Left hindlimb (tissue), 1 donor: ENCODE measurements at regions not wholly inside any gene's neighbourhood (a gene's known extent, or its start where the extent isn't known, plus 50 kb on each side); places are given as distances from the start of the nearest gene placed in this dataset.

Source experiments
- DNase-seq: peaks from one replicate; pipeline ENCODE4 v3.0.0-alpha.2; 2018

- no peak for DNase-seq
These were observed 73.8 kb upstream of the SORCS1 start for GRCh38 chr10:107238275-107238674.

- no peak for DNase-seq
These were observed 67.5 kb upstream of the SORCS1 start for GRCh38 chr10:107232013-107232412.

GRCh38 chr10:107230887-107231286, 66.4 kb upstream of the SORCS1 start:
- DNase-seq: no peak

- no peak for DNase-seq
These were observed 51.2 kb upstream of the SORCS1 start for GRCh38 chr10:107215681-107216080.
